OCI-LY1 (cell line): ENCODE measurements at regions not wholly inside any gene's neighbourhood (a gene's known extent, or its start where the extent isn't known, plus 50 kb on each side); places are given as distances from the start of the nearest gene placed in this dataset.

Experiments
- H2AFZ ChIP-seq: fragments of 200-600 bp; sonication (generic), shearing (Covaris generic); 2 replicates; pipeline ENCODE4 v1.6.0; 2014; ENCODE audit warnings: antibody characterized with exemption, mild to moderate bottlenecking, low read length
- H3F3A ChIP-seq: fragments of 200-600 bp; sonication (generic), shearing (Covaris generic); 2 replicates; pipeline ENCODE4 v1.6.0; 2014; ENCODE audit warnings: mild to moderate bottlenecking, antibody characterized with exemption, low read length, moderate library complexity; ENCODE audit not compliant: insufficient read depth
- H3K27ac ChIP-seq: fragments of 200-600 bp; sonication (generic); 2 replicates; pipeline ENCODE4 v1.5.1; 2014; ENCODE audit warnings: low read length, mixed run types, mild to moderate bottlenecking, low read depth; ENCODE audit not compliant: poor library complexity, severe bottlenecking
- H3K27me3 ChIP-seq: fragments of 200-600 bp; sonication (generic); 2 replicates; pipeline ENCODE4 v1.6.0; 2014; ENCODE audit warnings: antibody characterized with exemption, mild to moderate bottlenecking, low read length, moderate library complexity; ENCODE audit not compliant: insufficient read depth
- H3K36me3 ChIP-seq: fragments of 200-600 bp; sonication (generic); 2 replicates; pipeline ENCODE4 v1.6.1; 2014; ENCODE audit warnings: mild to moderate bottlenecking, antibody characterized with exemption, low read length, moderate library complexity, mixed read lengths; ENCODE audit not compliant: insufficient read depth
- H3K4me1 ChIP-seq: fragments of 200-600 bp; sonication (generic); 2 replicates; pipeline ENCODE4 v1.5.1; 2014; ENCODE audit warnings: mild to moderate bottlenecking, low read length, moderate library complexity; ENCODE audit not compliant: insufficient read depth, severe bottlenecking
- H3K4me2 ChIP-seq: fragments of 200-600 bp; sonication (generic), shearing (Covaris generic); 2 replicates; pipeline ENCODE4 v1.6.1; 2014; ENCODE audit warnings: low read length
- H3K4me3 ChIP-seq: fragments of 200-600 bp; sonication (generic); 2 replicates; pipeline ENCODE4 v1.5.1; 2014; ENCODE audit warnings: low read length, low read depth, mild to moderate bottlenecking, mixed read lengths; ENCODE audit not compliant: poor library complexity, severe bottlenecking
- H3K79me2 ChIP-seq: fragments of 200-600 bp; shearing (Covaris generic); 2 replicates; pipeline ENCODE4 v1.6.1; 2016; ENCODE audit warnings: mixed run types, low read length, mixed read lengths; ENCODE audit not compliant: insufficient read depth
- H3K9ac ChIP-seq: fragments of 200-600 bp; sonication (generic), shearing (Covaris generic); 2 replicates; pipeline ENCODE4 v1.6.1; 2014; ENCODE audit warnings: mild to moderate bottlenecking, low read length, mixed read lengths
- H3K9me2 ChIP-seq: fragments of 200-600 bp; sonication (generic), shearing (Covaris generic); 2 replicates; pipeline ENCODE4 v1.6.1; 2014; ENCODE audit warnings: low read depth, mild to moderate bottlenecking, low read length, mixed read lengths
- H3K9me3 ChIP-seq: fragments of 200-600 bp; shearing (Covaris generic); 2 replicates; pipeline ENCODE4 v1.6.1; 2014; ENCODE audit warnings: low read length, mixed read lengths
- H4K20me1 ChIP-seq: fragments of 200-600 bp; sonication (generic), shearing (Covaris generic); 2 replicates; pipeline ENCODE4 v1.6.0; 2016; ENCODE audit warnings: mild to moderate bottlenecking, low read length; ENCODE audit not compliant: insufficient read depth
- CTCF ChIP-seq: fragments of 200-600 bp; sonication (generic), shearing (Covaris generic); IDR thresholded peaks from 2 replicates; pipeline ENCODE4 v1.5.1; 2017; ENCODE audit warnings: mild to moderate bottlenecking, antibody characterized with exemption, low read length, moderate library complexity, mixed read lengths
- EZH2 ChIP-seq: fragments of 200-600 bp; sonication (generic), shearing (Covaris generic); IDR thresholded peaks from 2 replicates; pipeline ENCODE4 v1.8.0; 2017; ENCODE audit warnings: borderline replicate concordance, mixed run types, mild to moderate bottlenecking, antibody characterized with exemption, low read length, moderate library complexity, mixed read lengths

GRCh38 chr9:129480227-129480626 is 140.7 kb downstream of the C9orf50 start:
- Histone ChIP-seq H3K4me2 (no peak overlapping the region), H3K9me2 (no peaks in the 10 kb centered on the region), H3K9ac (no peak overlapping the region), H3K27me3 (peaks cover 6% of the 10 kb centered on the region; the same call in 1 of the 2 replicates), H3K4me1 (no peaks in the 10 kb centered on the region), H4K20me1 (no peaks in the 10 kb centered on the region), H3K9me3 (peaks cover under 1% of the 10 kb centered on the region), H3K36me3 (peaks cover under 1% of the 10 kb centered on the region; the same call in 1 of the 2 replicates), H3K4me3 (no peak overlapping the region), H3K79me2 (no peaks in the 10 kb centered on the region), H3F3A (no peaks in the 10 kb centered on the region), H3K27ac (no peak overlapping the region), H2AFZ (no peak overlapping the region)
- TF ChIP-seq CTCF (no peak; the same call in 1 of the 2 replicates), EZH2 (no peak)

GRCh38 chr9:129479631-129480011 is 141.3 kb downstream of the C9orf50 start:
- H3K4me1 ChIP-seq = no peaks in the 10 kb centered on the region

GRCh38 chr9:129478961-129479630 is 141.8 kb downstream of the C9orf50 start:
- no peaks in the 10 kb centered on the region for H4K20me1 ChIP-seq
- H3F3A ChIP-seq = no peaks in the 10 kb centered on the region
- H3K79me2 ChIP-seq = no peaks in the 10 kb centered on the region
- TF ChIP-seq EZH2 (no peak), CTCF (no peak)
- no peaks in the 10 kb centered on the region for H3K4me1 ChIP-seq
- H3K36me3 ChIP-seq = peaks cover 8% of the 10 kb centered on the region; the same call in 1 of the 2 replicates
- no peak overlapping the region for H3K9ac ChIP-seq
- H3K4me3 ChIP-seq = no peak overlapping the region
- peaks cover 8% of the 10 kb centered on the region for H3K9me3 ChIP-seq
- H3K4me2 ChIP-seq = no peak overlapping the region
- no peak overlapping the region for H3K27ac ChIP-seq
- peaks cover 13% of the 10 kb centered on the region; the same call in 1 of the 2 replicates for H3K27me3 ChIP-seq
- no peaks in the 10 kb centered on the region for H3K9me2 ChIP-seq
- H2AFZ ChIP-seq = no peak overlapping the region

More at GRCh38 chr9:129479631-129480011, 141.3 kb downstream of the C9orf50 start:
- no peak overlapping the region for H3K4me2 ChIP-seq
- peaks cover 6% of the 10 kb centered on the region for H3K9me3 ChIP-seq
- no peak overlapping the region for H3K4me3 ChIP-seq
- no peak overlapping the region for H3K27ac ChIP-seq
- H3K27me3 ChIP-seq = peaks cover 12% of the 10 kb centered on the region; the same call in 1 of the 2 replicates
- TF ChIP-seq EZH2 = no peak
- TF ChIP-seq CTCF = no peak
- H3K79me2 ChIP-seq = no peaks in the 10 kb centered on the region
- no peak overlapping the region for H3K9ac ChIP-seq
- H2AFZ ChIP-seq = no peak overlapping the region
- peaks cover 7% of the 10 kb centered on the region; the same call in 1 of the 2 replicates for H3K36me3 ChIP-seq
- H3F3A ChIP-seq = no peaks in the 10 kb centered on the region
- no peaks in the 10 kb centered on the region for H3K9me2 ChIP-seq
- H4K20me1 ChIP-seq = no peaks in the 10 kb centered on the region
